ENCODE measurements at regions not wholly inside any gene's neighbourhood (a gene's known extent, or its start where the extent isn't known, plus 50 kb on each side); places are given as distances from the start of the nearest gene placed in this dataset.

GRCh38 chr17:45709728-45710288 is 74.3 kb upstream of the CRHR1 start:
- DNase-seq, result no peak

GRCh38 chr17:45715787-45716186 is 68.3 kb upstream of the CRHR1 start:
- no peak for DNase-seq

- no peak for DNase-seq
Observed at GRCh38 chr17:45718791-45719190, 65.3 kb upstream of the CRHR1 start.

DNA sequence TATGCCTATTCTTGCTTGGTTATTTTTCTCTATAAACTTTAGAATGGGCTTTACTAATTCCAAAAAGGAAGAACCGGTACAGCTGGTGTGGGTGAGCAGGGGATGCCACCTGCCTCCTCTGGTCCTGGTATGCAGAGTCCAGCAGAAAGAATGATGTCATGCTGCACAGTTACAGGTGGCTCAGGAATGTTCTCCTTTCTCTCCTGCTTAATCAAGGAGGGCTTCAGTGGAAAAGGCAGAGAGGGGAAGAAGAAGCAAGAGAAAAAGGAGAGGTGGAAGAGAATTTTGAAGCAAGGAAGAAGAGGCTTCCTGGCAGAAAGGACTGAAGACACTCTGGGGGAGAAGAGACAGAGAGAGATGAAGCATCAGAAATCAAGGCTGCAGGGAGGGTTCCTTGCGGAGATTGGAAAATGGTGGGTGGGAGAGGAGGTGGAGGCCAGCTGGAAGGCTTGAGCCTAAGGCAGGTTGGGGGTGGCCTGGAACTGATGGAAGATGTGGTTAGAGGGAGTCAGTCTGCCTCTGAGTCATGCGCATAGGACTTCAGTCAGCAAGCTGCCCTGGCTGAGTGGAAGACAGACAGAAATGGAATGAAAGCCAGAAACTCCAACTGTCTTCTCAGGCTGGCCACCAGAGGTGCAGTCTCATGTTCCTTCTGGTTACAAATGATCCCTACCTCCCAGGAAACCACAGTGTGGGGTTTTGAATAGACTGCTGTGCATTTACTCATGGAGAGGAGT is 64.6 kb upstream of the CRHR1 start:
- DNase-seq, result no peak

GRCh38 chr17:45720386-45720785 is 63.7 kb upstream of the CRHR1 start:
- DNase-seq, result no peak

DNA sequence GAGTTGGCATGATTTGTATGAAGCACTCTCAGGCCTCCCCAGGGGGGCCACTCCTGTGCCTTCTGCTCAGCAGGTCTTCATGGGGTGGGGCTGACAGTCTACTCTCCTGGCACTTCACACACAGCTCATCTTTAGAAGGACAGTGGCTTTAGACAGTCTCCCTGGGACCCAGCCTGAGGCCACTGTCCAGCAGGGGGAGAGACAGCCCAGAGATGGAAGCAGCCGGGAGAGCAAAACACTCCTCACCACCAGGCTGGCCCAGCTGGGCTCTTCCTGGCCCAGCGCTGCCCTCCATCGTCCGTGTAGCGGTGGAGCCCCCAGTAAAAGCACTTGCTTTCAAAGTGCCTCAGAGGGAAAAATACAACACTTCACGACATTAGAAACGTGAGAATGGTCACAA is 62.0 kb upstream of the CRHR1 start:
- peak in 16 of 56 donors; percentile 3 to 49 (median 14) for DNase-seq

DNA sequence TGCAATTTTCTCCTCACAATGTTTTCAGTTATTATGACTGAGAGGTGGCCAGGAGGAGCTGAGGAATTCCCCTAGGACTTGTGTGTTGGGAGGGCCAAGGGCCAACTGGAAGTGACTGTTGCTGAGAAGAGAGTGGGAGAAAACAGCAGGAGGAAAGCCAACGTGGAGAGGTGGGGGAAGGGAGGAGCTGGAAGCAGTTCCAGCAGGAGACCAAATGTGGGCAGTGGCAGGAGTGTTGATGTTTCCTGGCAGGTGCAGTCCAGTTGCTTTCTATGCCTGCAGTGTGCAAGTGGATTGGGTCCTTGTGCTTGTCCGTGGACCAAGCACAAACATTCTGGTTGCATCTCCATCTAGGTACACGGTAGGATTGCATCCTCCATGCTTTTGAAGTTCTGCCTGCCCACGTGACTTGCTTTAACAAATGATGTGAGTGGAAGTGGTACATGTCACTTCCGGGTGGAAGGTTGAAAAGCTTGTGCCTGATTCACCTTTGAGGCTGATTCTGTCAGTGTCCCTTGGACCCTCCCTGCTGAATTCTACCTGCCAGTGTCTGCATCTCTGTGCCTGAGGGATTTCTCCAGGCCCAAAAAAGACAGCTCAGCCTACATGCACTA is 54.7 kb upstream of the CRHR1 start:
- no peak for DNase-seq

DNA sequence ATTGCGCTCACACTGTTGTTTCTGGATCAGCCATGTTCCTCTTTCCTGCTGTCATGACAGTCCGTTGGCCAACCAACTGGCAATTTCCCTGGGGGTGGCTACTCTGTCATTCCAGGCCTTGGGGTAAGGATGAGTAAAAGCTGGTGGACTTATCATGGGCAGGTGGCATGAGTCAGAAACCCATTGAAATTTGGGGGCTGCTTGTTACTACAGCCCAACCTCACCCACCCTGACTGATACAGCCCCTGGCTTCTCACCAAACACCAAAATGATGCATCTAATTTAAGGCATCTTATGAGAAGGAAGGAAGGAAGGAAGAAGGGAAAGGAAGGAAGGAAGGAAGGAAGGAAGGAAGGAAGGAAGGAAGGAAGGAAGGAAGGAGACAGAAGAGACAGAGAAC is 53.9 kb upstream of the CRHR1 start:
- DNase-seq, result no peak

DNA sequence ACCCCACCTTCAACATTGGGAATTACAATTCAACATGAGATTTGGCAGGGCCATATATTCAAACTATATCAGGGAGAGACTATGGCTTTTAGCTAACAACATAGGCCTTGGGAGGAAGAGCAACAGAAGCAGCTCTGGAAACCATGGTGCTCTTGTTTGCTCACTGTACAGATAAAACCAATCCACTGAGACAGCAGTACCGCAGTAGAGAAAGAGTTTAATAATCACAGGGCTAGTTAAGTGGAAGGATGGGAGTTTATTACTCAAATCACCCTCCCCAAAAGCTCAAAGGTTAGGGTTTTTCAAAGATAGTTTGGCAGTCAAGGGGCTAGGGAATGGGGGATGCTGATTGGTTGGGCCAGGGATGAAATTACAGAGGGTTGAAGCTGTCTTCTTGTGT is 52.7 kb upstream of the CRHR1 start:
- no peak for DNase-seq

- DNase-seq, result no peak
Observed at GRCh38 chr17:45732926-45733505, 51.1 kb upstream of the CRHR1 start.

- DNase-seq, result no peak
Observed at GRCh38 chr17:45733781-45734180, 50.3 kb upstream of the CRHR1 start.

Measured in nucleus accumbens (tissue), 56 donors.